Muscle layer of duodenum (tissue), 2 donors: ENCODE measurements at regions not wholly inside any gene's neighbourhood (a gene's known extent, or its start where the extent isn't known, plus 50 kb on each side); places are given as distances from the start of the nearest gene placed in this dataset.

Experiments
- H3K27ac ChIP-seq: one replicate; pipeline ENCODE4 v1.7.0; 2013; ENCODE audit warnings: mild to moderate bottlenecking, low read length
- H3K27me3 ChIP-seq: one replicate; pipeline ENCODE4 v1.7.0; 2013; ENCODE audit warnings: low read depth, mild to moderate bottlenecking, control low read depth, low read length
- H3K36me3 ChIP-seq, 2 donors: one replicate each; pipeline ENCODE4 v1.7.0; 2013; ENCODE audit warnings: low read length in 2 of 2, control low read depth in 1 of 2, mild to moderate bottlenecking in 1 of 2; ENCODE audit not compliant: insufficient read depth in 2 of 2, control insufficient read depth in 1 of 2
- H3K4me1 ChIP-seq, 2 donors: one replicate each; pipeline ENCODE4 v1.7.0; 2013; ENCODE audit warnings: low read length in 2 of 2, mild to moderate bottlenecking in 2 of 2, control low read depth in 1 of 2, moderate library complexity in 1 of 2; ENCODE audit not compliant: insufficient read depth in 2 of 2, control insufficient read depth in 1 of 2
- H3K4me3 ChIP-seq, 2 donors: one replicate each; pipeline ENCODE4 v1.7.0; 2013; ENCODE audit warnings: low read length in 2 of 2, low read depth in 1 of 2, mild to moderate bottlenecking in 1 of 2
- H3K9me3 ChIP-seq, 2 donors: one replicate each; pipeline ENCODE4 v1.7.0; 2013; ENCODE audit warnings: low read length in 2 of 2, control low read depth in 1 of 2, mild to moderate bottlenecking in 1 of 2; ENCODE audit not compliant: control insufficient read depth in 1 of 2
- donor health status: healthy.

DNA sequence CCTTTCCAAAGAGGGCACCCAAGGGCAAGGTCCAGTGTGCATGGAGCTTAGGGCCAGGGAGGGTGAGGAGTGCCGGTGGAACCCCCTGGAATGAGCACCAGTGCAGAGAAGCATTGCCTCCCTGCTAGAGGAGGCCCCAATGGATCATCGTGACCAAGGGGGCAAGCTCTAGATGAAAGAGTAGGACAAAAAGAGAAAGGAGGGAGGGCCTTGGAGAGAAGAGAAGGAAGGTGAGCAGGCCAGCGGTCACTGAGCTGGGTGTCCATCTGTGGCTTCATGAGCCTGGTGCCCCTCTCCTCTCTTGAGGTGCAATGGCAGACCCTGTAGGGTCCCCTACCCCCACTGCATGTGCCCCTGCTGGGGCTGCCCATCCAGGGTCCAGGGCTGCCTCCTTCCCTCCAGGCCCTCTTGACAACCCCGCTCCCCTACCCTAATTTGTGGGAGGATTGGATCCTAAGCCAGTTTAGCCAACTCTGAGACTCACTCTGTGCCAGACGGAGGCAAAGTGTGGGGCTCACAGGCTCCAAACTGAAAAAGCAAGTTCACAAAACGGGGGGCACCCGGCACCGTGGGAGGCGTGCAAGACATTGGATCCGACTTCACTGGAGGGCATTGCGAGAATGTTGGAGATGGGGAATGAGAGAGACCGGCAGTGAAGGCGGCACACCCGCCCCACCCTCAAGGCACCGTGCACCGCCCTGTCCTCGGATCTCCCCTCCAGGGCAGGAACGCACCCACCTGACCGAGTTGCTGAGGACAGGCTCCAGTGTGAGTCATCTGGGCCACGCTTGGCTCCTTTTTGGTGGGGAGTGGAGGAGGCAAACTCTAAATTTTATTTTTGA lies 207.5 kb downstream of the KIF26A start:
- no peak overlapping the region for H3K4me3 ChIP-seq
- no peaks in the 10 kb centered on the region for H3K27me3 ChIP-seq
- peaks cover 0 to 20% of the 10 kb centered on the region in 2 donors for H3K4me1 ChIP-seq
- no peak overlapping the region for H3K27ac ChIP-seq
- H3K36me3 ChIP-seq, result no peaks in the 10 kb centered on the region
- H3K9me3 ChIP-seq, result no peaks in the 10 kb centered on the region

DNA sequence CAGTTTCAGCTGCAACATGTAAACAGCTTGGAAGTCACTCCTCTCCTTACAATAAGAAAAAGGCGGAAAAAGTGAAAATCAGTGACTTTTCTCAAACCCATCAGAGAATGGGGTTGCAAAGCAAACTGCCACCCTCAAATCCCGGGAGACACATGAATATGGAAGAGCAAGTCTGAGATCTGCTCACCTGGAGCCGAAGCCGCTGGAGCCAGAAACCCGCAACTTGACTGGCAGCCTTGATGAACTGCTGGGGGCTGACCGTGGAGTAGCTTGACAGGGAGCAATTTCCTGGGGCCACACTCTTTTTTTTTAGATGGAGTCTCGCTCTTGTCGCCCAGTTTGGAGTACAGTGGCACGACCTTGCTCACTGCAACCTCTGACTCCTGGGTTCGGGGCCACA lies 208.2 kb downstream of the KIF26A start:
- no peaks in the 10 kb centered on the region for H3K36me3 ChIP-seq
- no peaks in the 10 kb centered on the region for H3K9me3 ChIP-seq
- H3K4me1 ChIP-seq, result peaks cover 0 to 20% of the 10 kb centered on the region in 2 donors
- H3K27me3 ChIP-seq, result no peaks in the 10 kb centered on the region
- no peak overlapping the region for H3K4me3 ChIP-seq
- H3K27ac ChIP-seq, result no peak overlapping the region

DNA sequence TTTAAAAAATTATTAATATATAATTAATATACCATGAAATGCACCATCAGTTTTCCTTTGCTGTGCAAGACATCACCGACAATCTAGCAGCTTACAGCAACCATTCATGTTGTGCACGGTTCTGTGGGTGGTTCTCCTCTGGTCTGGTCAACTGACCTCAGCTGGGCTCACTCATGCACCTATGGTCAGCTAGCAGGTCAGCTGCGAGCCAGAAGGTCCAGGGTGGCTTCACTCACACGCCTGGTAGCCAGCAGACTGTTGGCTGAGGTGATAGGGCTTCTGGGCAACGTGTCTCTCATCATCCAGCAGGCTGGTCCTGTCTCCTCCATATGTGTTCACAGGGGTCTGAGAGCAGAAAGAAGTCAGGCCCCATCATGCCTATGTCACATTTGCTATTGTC lies 210.4 kb downstream of the KIF26A start:
- Histone ChIP-seq H3K4me3 (no peak overlapping the region), H3K27me3 (no peaks in the 10 kb centered on the region), H3K36me3 (no peaks in the 10 kb centered on the region), H3K4me1 (peaks cover 0 to 10% of the 10 kb centered on the region in 2 donors), H3K27ac (no peak overlapping the region), H3K9me3 (peaks cover 0 to 8% of the 10 kb centered on the region in 2 donors)

DNA sequence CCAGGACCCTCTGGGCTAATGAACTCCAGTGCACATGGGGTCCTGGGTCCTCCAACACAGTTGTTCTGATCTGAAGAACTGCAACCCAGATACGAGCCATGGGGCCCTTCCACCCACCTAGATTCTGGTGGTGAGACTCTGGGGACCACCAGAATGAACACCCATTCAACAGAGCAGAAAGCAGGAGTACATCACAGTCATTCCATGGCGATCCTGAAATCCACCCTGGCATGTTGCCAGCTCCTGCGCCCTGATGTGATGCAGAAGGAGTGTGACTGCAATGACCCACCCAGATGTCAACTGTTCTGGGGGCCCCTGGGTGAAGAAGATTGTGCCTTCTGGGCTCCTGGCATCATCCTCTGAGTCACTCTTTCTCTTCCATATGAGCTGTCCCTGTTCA lies 211.6 kb downstream of the KIF26A start:
- Histone ChIP-seq H3K9me3 (peaks cover 0 to 8% of the 10 kb centered on the region in 2 donors), H3K4me3 (no peak overlapping the region), H3K4me1 (peaks cover 0 to 10% of the 10 kb centered on the region in 2 donors), H3K36me3 (no peaks in the 10 kb centered on the region), H3K27ac (no peak overlapping the region), H3K27me3 (no peaks in the 10 kb centered on the region)

DNA sequence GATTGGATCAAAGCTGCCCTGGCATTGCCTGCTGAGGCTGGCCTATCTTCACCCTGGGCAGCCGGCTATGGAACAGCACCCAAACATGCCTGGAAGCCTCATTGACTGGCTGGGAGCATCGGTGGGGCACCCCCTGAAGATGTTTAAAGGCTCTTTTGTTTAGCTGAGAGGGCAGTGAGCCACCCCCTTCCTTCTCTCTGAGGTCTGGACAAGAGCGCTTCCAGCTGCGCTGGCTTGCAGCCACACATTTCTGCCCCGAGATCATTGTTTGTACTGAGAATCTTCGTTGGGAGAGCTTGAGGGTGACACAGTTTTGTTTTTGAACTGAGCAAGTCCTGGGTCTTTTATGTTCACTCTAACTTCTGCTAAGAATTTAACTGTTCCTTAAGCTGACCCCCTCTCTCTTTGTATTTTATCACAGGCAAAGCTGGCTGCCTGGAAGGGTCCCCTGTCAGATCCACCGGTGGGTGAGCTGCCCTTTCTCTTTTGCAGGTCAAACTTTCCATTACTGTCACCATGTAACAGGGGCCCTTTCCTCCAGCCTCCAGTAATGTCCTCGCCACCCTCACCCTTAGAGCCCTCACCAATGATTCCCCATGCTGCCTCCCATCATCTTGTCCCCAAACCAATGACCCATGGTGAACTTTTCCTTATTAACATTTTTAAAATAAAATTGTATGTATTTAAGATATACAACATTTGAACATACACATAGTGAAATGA lies 212.2 kb downstream of the KIF26A start:
- Histone ChIP-seq H3K4me3 (no peak overlapping the region), H3K36me3 (no peaks in the 10 kb centered on the region), H3K4me1 (peaks cover 0 to 10% of the 10 kb centered on the region in 2 donors), H3K9me3 (peaks cover 0 to 8% of the 10 kb centered on the region in 2 donors), H3K27me3 (no peaks in the 10 kb centered on the region), H3K27ac (no peak overlapping the region)

DNA sequence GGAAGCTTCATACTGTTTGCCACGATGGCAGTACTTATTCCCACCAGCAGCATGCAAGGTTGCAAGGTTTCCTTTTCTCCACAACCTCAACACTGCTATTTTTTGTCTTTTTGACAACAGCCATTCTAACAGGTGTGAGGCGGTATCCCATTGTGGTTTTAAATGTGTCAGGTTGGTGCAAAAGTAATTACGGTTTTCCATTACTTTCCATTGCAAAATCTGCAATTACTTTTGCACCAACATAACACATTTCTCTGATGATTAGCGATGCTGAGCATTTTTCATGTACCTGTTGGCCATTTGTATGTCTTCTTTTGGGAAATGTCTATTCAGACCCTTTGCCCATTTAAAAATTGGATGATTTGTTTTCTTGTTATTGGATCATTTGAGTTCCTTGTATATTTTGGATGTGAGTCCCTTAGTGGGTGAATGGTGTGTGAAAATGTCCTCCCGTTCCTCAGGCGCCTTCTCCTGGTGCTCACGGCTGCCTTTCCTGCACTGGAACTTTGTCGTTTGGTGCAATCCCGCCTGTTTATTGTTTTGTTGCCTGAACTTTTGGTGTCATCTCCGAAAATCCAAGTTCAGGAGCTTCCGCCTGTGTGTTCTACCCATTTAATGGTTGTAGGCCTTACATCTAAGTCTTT lies 213.6 kb downstream of the KIF26A start:
- H3K36me3 ChIP-seq, result no peaks in the 10 kb centered on the region
- no peak overlapping the region for H3K27ac ChIP-seq
- peaks cover 0 to 10% of the 10 kb centered on the region in 2 donors for H3K4me1 ChIP-seq
- peaks cover 0 to 8% of the 10 kb centered on the region in 2 donors for H3K9me3 ChIP-seq
- no peak overlapping the region for H3K4me3 ChIP-seq
- no peaks in the 10 kb centered on the region for H3K27me3 ChIP-seq

DNA sequence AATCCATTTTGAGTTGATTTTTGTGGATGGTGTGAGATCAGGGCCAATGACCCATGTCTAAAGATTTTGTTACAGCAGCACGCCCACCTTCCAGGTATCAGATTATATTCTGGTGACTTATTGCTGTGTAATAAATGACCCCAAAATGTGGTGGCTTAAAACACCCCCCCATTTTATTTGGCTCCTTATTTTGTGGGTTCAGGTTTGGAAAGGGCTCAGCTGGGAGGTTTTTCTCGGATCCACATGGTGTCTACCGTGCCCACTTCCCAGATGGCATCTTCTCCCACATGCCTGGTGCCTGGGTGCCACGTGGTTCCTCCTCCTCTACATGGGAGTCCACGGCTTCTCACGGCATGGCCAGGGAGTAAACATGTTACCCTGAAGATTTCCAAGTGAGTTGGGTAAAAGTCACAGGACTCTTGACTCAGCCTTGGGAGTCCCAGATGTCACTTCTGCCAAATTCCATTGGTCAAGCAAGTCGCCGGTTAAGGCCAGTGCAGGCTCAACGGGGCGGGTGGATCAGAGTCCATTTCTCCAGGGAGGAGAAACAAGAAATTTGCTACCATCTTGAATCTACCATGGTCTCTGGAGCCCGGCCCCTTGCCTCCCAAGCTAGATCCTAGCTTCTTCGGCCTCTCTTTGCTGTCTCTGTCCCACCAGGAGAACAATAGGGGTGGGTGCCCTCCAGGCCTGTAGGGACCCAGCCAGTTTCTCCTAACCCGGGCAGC lies 214.3 kb downstream of the KIF26A start:
- peaks cover 0 to 8% of the 10 kb centered on the region in 2 donors for H3K9me3 ChIP-seq
- H3K36me3 ChIP-seq, result no peaks in the 10 kb centered on the region
- no peak overlapping the region for H3K27ac ChIP-seq
- no peaks in the 10 kb centered on the region for H3K27me3 ChIP-seq
- no peak overlapping the region for H3K4me3 ChIP-seq
- H3K4me1 ChIP-seq, result peaks cover 0 to 10% of the 10 kb centered on the region in 2 donors

DNA sequence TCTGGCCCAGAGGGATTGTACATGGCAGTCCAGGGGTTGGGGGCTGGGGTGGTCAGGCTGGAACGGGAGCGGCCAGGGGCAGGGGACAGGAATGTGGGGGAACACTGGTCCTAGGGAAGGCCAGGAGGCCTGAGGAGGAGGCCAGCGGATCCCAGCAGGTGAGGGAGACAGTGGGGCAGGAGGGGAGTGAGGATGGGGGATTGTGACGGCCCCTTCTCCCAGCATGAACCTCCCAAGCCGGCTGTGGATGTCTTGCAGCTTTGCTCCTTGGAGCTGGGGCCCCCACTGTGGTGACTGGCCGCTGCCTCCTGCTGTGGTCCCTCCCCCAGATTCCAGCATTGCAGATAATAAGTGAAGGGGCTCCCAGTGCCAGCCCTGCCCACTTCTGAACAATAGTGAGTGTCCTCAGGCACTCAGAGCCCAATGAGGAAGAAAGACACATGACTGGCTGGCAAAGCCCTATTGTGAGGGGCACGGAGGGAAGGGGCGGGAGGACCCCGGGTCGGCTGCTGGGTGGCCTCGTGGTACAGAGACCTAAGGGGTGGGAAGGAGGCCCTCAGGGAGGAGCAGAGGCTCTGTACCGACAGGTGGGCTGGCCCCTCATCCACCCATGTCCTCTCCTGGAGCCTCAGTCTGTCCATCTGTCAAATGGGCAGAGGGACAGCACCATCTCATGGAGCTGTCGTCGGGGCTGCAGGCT lies 215.0 kb downstream of the KIF26A start:
- no peaks in the 10 kb centered on the region for H3K27me3 ChIP-seq
- no peaks in the 10 kb centered on the region for H3K36me3 ChIP-seq
- no peak overlapping the region for H3K27ac ChIP-seq
- peaks cover 0 to 10% of the 10 kb centered on the region in 2 donors for H3K4me1 ChIP-seq
- H3K9me3 ChIP-seq, result peaks cover 0 to 8% of the 10 kb centered on the region in 2 donors
- no peak overlapping the region for H3K4me3 ChIP-seq

DNA sequence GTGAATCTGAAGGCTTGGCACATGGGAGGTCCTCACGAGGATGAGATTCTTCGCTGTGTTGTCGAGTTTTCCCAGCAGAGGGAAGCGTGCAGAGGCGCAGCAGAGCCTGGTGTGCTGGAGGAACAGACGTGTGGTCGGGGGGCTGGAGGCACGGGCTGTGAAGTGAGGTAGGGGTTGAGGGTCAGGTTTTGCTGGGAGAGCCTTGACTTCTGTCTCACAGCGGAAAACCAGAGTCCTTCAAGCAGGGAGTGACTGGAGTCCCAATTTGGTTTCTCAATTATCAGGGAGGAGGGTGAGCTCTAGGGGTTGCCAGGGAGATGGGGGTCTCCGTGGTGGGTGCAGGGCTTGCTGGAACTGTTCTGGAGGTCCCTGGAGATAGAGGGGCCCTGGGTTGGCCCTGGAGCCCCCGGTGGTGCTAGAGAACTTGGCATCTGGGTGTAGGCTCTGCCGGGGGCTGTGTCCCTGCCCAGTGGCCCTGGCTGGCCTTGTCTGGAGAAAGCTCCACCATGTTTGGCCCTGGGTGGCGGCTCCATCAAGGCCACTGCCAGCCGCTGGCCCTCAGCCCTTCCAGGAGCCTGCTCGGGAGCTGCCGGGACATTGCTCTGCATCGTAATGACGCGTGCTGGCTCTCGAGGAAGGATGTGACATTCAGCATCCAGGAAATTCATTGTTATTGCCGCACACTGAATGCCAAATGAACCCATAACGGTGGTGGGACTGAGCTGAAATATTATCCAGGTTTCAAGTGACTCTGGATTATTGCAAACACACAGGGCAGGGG lies 215.7 kb downstream of the KIF26A start:
- peaks cover 0 to 10% of the 10 kb centered on the region in 2 donors for H3K4me1 ChIP-seq
- no peak overlapping the region for H3K27ac ChIP-seq
- H3K27me3 ChIP-seq, result no peaks in the 10 kb centered on the region
- H3K9me3 ChIP-seq, result peaks cover 0 to 8% of the 10 kb centered on the region in 2 donors
- no peaks in the 10 kb centered on the region for H3K36me3 ChIP-seq
- H3K4me3 ChIP-seq, result no peak overlapping the region
